PFSK-1 (cell line): ENCODE measurements at regions not wholly inside any gene's neighbourhood (a gene's known extent, or its start where the extent isn't known, plus 50 kb on each side); places are given as distances from the start of the nearest gene placed in this dataset.

Source experiments
- FOXP2 ChIP-seq: optimal IDR thresholded peaks from 2 replicates; pipeline ENCODE3; 2011; ENCODE audit warnings: borderline replicate concordance, control low read depth, inconsistent platforms; ENCODE audit not compliant: insufficient read depth; ENCODE audit errors: extremely low read length, extremely low read depth
- POLR2AphosphoS5 ChIP-seq: IDR thresholded peaks from 2 replicates; pipeline ENCODE4 v1.6.1; 2012; ENCODE audit warnings: low read depth, mild to moderate bottlenecking, control low read depth, low read length, moderate library complexity
- REST ChIP-seq, 2 experiments: IDR thresholded peaks; 2 replicates each; pipeline versions ENCODE4 v1.6.1 to v1.8.0; 2011 to 2012; ENCODE audit warnings: low read depth in 2 of 2, low read length in 2 of 2, control low read depth in 1 of 2, inconsistent platforms in 1 of 2, mild to moderate bottlenecking in 1 of 2, moderate library complexity in 1 of 2; ENCODE audit not compliant: insufficient read depth in 1 of 2
- SIN3A ChIP-seq: IDR thresholded peaks from 2 replicates; pipeline ENCODE4 v1.6.1; 2012; ENCODE audit warnings: mild to moderate bottlenecking, low read length, moderate library complexity, borderline replicate concordance; ENCODE audit not compliant: insufficient read depth
- TAF1 ChIP-seq: IDR thresholded peaks from 2 replicates; pipeline ENCODE4 v1.6.1; 2012; ENCODE audit warnings: low read length, control low read depth, borderline replicate concordance; ENCODE audit not compliant: insufficient read depth

- TF ChIP-seq POLR2AphosphoS5: no peak
- TF ChIP-seq TAF1: no peak
- no peak for TF ChIP-seq FOXP2
- TF ChIP-seq SIN3A: no peak
- TF ChIP-seq REST (IDR thresholded peaks at IDR 0.05; ENCODE audit: insufficient read depth in 1 of 2, low read depth in 2 of 2, low read length in 2 of 2): no peak
Measured at GRCh38 chr2:9779596-9780264, 63.5 kb upstream of the TAF1B start.
